A549 (cell line): ENCODE measurements at regions not wholly inside any gene's neighbourhood (a gene's known extent, or its start where the extent isn't known, plus 50 kb on each side); places are given as distances from the start of the nearest gene placed in this dataset.

Experiments used
- ATAC-seq, 2 experiments: fragments of 200-7000 bp in 1 of 2; fragments of >200 bp in 1 of 2; cut with Nextera tagmentation in 1 of 2; cut with Tn5 transposase in 1 of 2; 3 replicates each; pipeline versions ENCODE4 v1.8.0 to v1.9.1; 2018 to 2020; ENCODE audit warnings: mild to moderate bottlenecking in 1 of 2, moderate library complexity in 1 of 2
- CTCF ChIA-PET: fragments of 300-600 bp; sonication (Branson Sonifier 250); formaldehyde crosslinking; extraction: SDS; loops from one replicate; lab custom pipeline; 2021; ENCODE audit warnings: antibody characterized with exemption, inconsistent platforms; lab: Yijun Ruan, JAX
- POLR2A ChIA-PET: fragments of 350-600 bp; formaldehyde crosslinking; extraction: SDS; loops from one replicate; lab custom pipeline; 2021; ENCODE audit warnings: antibody characterized with exemption, inconsistent platforms; lab: Yijun Ruan, JAX
- DNase-seq, 2 experiments: peaks; one replicate each; pipeline versions ENCODE4 v3.0.0 to v3.0.0-alpha.2; 2011 to 2016; ENCODE audit warnings: low read depth in 1 of 2, low spot score in 1 of 2
- FAIRE-seq: peaks from 2 replicates; lab custom pipeline; 2011; peaks lifted over from hg19 to GRCh38; lab: Jason Lieb, UNC
- H3K27ac ChIP-seq, 2 experiments: fragments of >200 bp; sonication (Bioruptor Twin); formaldehyde crosslinking; 3 replicates each; pipeline ENCODE4 v1.5.1; 2016 to 2017
- H3K4me1 ChIP-seq: fragments of >200 bp; sonication (Bioruptor Twin); formaldehyde crosslinking; 3 replicates; pipeline ENCODE4 v1.6.1; 2016
- H3K4me2 ChIP-seq: fragments of >200 bp; sonication (Bioruptor Twin); formaldehyde crosslinking; 3 replicates; pipeline ENCODE4 v1.6.1; 2016
- H3K4me3 ChIP-seq: fragments of >200 bp; sonication (Bioruptor Twin); formaldehyde crosslinking; 3 replicates; pipeline ENCODE4 v1.5.1; 2016
- H3K9me3 ChIP-seq: fragments of >200 bp; sonication (Bioruptor Twin); formaldehyde crosslinking; 3 replicates; pipeline ENCODE4 v1.6.1; 2016
- CBX8 ChIP-seq: fragments of 200-600 bp; sonication (generic); IDR thresholded peaks from 2 replicates; pipeline ENCODE4 v1.6.1; 2016
- CHD2 ChIP-seq: fragments of 150-350 bp; IDR thresholded peaks from 2 replicates; pipeline ENCODE4 v1.6.1; 2014; ENCODE audit warnings: low read length; ENCODE audit not compliant: partially characterized antibody
- CHD4 ChIP-seq: fragments of 200-600 bp; sonication (generic); IDR thresholded peaks from 2 replicates; pipeline ENCODE4 v1.6.1; 2016; ENCODE audit warnings: antibody characterized with exemption, mild to moderate bottlenecking, borderline replicate concordance
- EP300 ChIP-seq, 2 experiments: fragments of >200 bp; sonication (Bioruptor Twin); formaldehyde crosslinking; IDR thresholded peaks; 2 replicates in 1 of 2; 3 replicates in 1 of 2; pipeline ENCODE4 v1.6.1; 2016 to 2017
- FOSB ChIP-seq: fragments of 250-450 bp; sonication (Bioruptor Pico); IDR thresholded peaks from 2 replicates; pipeline ENCODE4 v1.5.0; 2020; ENCODE audit warnings: mild to moderate bottlenecking, moderate library complexity
- FOSL2 ChIP-seq, 2 experiments: fragments of 450-650 bp in 1 of 2; fragments of >200 bp in 1 of 2; sonication (Bioruptor Twin) in 1 of 2; formaldehyde crosslinking; IDR thresholded peaks; 2 replicates each; pipeline versions ENCODE4 v1.5.0 to v1.6.1; 2016 to 2020; ENCODE audit warnings: mild to moderate bottlenecking in 1 of 2, moderate library complexity in 1 of 2
- GATA3 ChIP-seq: IDR thresholded peaks from 2 replicates; pipeline ENCODE4 v1.6.1; 2012; ENCODE audit warnings: borderline replicate concordance
- HDAC2 ChIP-seq: fragments of 200-600 bp; sonication (generic); IDR thresholded peaks from 2 replicates; pipeline ENCODE4 v1.6.1; 2016
- HOXB5 ChIP-seq: fragments of 250-450 bp; sonication (Bioruptor Pico); IDR thresholded peaks from 2 replicates; pipeline ENCODE4 v1.5.0; 2020; ENCODE audit warnings: mild to moderate bottlenecking, moderate library complexity
- PHF8 ChIP-seq: fragments of 200-600 bp; sonication (generic); IDR thresholded peaks from 2 replicates; pipeline ENCODE4 v1.6.1; 2016; ENCODE audit warnings: low read depth, mild to moderate bottlenecking, antibody characterized with exemption, moderate library complexity, borderline replicate concordance
- POLR2AphosphoS2 ChIP-seq: conservative IDR thresholded peaks from 2 replicates; pipeline ENCODE4 v1.6.1; 2012; ENCODE audit warnings: low read length, improper control_type of control experiment, inconsistent platforms
- RAD21 ChIP-seq, 2 experiments: fragments of >200 bp in 1 of 2; sonication (Bioruptor Twin) in 1 of 2; formaldehyde crosslinking in 1 of 2; IDR thresholded peaks in 1 of 2; conservative IDR thresholded peaks in 1 of 2; 2 replicates in 1 of 2; 3 replicates in 1 of 2; pipeline ENCODE4 v1.6.1; 2012 to 2018; ENCODE audit warnings: inconsistent platforms in 1 of 2
- RCOR1 ChIP-seq: fragments of 150-350 bp; IDR thresholded peaks from 2 replicates; pipeline ENCODE4 v1.6.1; 2014; ENCODE audit warnings: antibody characterized with exemption, low read length, low read depth
- SREBF2 ChIP-seq: fragments of 450-650 bp; IDR thresholded peaks from 2 replicates; pipeline ENCODE4 v1.6.1; 2014; ENCODE audit warnings: mild to moderate bottlenecking, moderate library complexity
- ZFP36 ChIP-seq: fragments of 450-650 bp; IDR thresholded peaks from 2 replicates; pipeline ENCODE4 v1.6.1; 2014; ENCODE audit warnings: borderline replicate concordance; ENCODE audit not compliant: partially characterized antibody
- WGBS: methylation state at CpG from one replicate; pipeline ENCODE4 v1.1.6; 2017; ENCODE audit errors: missing lambda C conversion rate; 5-methylcytosine and 5-hydroxymethylcytosine counted together
- TF ChIP-seq, protein P1 (sequence below): fragments of 150-350 bp; IDR thresholded peaks from 2 replicates; pipeline ENCODE4 v1.6.1; 2014; ENCODE audit warnings: low read depth, mild to moderate bottlenecking, low read length
- TF ChIP-seq, protein P2 (sequence below): fragments of 250-450 bp; sonication (Bioruptor Pico); IDR thresholded peaks from 2 replicates; pipeline ENCODE4 v1.5.0; 2021; ENCODE audit warnings: mild to moderate bottlenecking, moderate library complexity, borderline replicate concordance
- TF ChIP-seq, protein P3 (sequence below): IDR thresholded peaks from 2 replicates; pipeline ENCODE4 v1.6.1; 2012
- TF ChIP-seq, protein P4 (sequence below): fragments of >200 bp; sonication (Bioruptor Twin); formaldehyde crosslinking; IDR thresholded peaks from 2 replicates; pipeline ENCODE4 v1.6.1; 2016
- TF ChIP-seq, protein P5 (sequence below): fragments of 200-600 bp; sonication (generic); IDR thresholded peaks from 2 replicates; pipeline ENCODE4 v1.6.1; 2016; ENCODE audit warnings: antibody characterized with exemption, mild to moderate bottlenecking, moderate library complexity

DNA sequence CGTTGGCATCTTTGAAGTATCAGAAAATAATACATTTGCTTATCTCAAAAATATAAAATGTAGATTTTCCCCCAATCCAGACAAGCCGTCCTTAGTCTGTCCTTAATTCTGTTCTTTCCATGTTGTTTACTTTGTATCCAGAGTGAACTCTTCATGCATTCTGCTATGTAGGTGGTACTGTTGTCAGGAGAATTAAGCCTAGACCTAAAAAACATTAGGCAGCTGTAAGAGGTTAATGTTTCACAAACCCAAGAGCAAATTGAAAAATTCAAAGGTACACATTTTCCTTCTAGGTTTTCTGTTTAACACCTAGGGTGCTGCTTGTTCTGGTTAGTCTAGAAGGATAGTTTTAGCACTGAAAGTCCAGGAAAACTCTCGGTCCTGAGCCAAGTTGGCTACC lies 426.4 kb downstream of the QKI start:
- CTCF ChIA-PET: no interaction called here
- Histone ChIP-seq H3K4me3 (no peak overlapping the region), H3K4me1 (no peaks in the 10 kb centered on the region), H3K9me3 (no peaks in the 10 kb centered on the region), H3K4me2 (no peak overlapping the region), H3K27ac (no peak overlapping the region)
- TF ChIP-seq RCOR1: no peak
- no peak for TF ChIP-seq FOSB
- TF ChIP-seq EP300 (IDR thresholded peaks at IDR 0.05): no peak
- WGBS: 9% methylated on average over 3 of the region's 3 CpGs
- FAIRE-seq (no peak), ATAC-seq (no peak), DNase-seq (no peak)
- POLR2A ChIA-PET: no interaction called here

DNA sequence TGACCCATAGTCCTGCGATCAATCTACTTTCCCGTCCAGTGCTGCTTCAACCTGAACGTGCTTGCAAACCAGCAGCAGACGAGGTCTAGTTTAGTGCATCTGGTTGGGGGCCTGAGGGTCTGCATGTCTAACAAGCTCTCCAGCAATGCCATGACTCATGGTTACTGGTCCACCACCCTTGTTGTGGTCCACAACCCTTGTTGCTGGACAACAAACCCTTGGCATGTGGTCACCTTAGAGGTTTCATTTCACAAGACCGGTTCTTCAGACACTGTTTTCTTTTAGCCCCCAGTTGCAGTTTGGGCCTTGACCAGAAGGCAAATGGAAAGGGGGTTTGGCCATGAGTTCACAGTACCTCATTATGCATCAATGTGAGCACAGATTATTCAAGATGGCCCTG lies 424.8 kb downstream of the QKI start:
- CTCF ChIA-PET: no interaction called here
- Histone ChIP-seq H3K4me3 (no peak overlapping the region), H3K4me2 (no peak overlapping the region), H3K4me1 (no peaks in the 10 kb centered on the region), H3K9me3 (no peaks in the 10 kb centered on the region), H3K27ac (no peak overlapping the region)
- FAIRE-seq (no peak), ATAC-seq (no peak), DNase-seq (no peak)
- TF ChIP-seq FOSL2 (IDR thresholded peaks at IDR 0.05): no peak
- TF ChIP-seq FOSL2 (CRISPR knock-in tag; IDR thresholded peaks at IDR 0.05): no peak
- no peak for TF ChIP-seq SREBF2
- TF ChIP-seq CHD4: no peak
- TF ChIP-seq, protein P1, sequence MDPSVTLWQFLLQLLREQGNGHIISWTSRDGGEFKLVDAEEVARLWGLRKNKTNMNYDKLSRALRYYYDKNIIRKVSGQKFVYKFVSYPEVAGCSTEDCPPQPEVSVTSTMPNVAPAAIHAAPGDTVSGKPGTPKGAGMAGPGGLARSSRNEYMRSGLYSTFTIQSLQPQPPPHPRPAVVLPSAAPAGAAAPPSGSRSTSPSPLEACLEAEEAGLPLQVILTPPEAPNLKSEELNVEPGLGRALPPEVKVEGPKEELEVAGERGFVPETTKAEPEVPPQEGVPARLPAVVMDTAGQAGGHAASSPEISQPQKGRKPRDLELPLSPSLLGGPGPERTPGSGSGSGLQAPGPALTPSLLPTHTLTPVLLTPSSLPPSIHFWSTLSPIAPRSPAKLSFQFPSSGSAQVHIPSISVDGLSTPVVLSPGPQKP: no peak
- TF ChIP-seq, protein P2, sequence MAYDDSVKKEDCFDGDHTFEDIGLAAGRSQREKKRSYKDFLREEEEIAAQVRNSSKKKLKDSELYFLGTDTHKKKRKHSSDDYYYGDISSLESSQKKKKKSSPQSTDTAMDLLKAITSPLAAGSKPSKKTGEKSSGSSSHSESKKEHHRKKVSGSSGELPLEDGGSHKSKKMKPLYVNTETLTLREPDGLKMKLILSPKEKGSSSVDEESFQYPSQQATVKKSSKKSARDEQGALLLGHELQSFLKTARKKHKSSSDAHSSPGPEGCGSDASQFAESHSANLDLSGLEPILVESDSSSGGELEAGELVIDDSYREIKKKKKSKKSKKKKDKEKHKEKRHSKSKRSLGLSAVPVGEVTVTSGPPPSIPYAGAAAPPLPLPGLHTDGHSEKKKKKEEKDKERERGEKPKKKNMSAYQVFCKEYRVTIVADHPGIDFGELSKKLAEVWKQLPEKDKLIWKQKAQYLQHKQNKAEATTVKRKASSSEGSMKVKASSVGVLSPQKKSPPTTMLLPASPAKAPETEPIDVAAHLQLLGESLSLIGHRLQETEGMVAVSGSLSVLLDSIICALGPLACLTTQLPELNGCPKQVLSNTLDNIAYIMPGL: no peak
- TF ChIP-seq ZFP36: no peak
- TF ChIP-seq HDAC2: no peak
- TF ChIP-seq HOXB5 (CRISPR knock-in tag): no peak
- POLR2A ChIA-PET: no interaction called here
- WGBS: 50% methylated on average over 5 of the region's 5 CpGs

DNA sequence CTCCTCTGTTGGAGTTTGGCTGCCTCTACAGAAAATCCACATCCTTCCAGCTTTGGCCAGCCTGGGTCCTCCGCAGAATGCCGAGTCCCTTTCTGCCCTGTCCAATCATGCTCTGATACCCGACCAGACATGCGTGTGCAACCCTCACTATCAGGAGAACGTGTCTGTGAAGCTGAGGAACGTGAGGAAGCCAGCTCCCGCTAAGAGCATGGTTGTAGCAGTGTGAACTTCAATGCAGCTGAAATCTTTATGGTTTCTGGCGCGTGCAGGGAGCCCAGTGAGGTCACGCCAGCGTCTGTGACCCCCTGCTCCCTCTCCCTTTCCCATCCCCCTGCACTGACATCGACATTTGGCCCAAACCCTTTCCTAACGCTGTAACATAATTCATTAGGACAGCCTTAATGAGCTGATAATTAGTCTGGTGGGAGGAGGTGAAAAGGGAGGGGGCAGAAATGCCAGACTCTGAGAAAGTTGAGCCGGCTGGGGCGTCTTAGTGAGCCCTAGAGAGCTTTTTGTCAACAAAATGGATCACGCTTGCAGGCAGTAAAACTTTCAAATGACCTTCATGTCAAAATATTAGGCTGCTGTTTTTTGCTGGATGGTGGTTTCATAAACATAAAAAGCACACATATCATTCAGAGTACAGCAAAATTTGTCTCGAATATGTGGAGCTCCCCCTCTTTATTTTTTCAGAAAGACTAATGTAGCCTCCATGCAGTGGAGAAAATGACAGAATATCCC lies 423.3 kb downstream of the QKI start:
- TF ChIP-seq CHD2 (no peak), GATA3 (no peak)
- TF ChIP-seq, protein P3, sequence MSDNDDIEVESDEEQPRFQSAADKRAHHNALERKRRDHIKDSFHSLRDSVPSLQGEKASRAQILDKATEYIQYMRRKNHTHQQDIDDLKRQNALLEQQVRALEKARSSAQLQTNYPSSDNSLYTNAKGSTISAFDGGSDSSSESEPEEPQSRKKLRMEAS: no peak
- Histone ChIP-seq H3K27ac (no peak overlapping the region), H3K4me3 (no peak overlapping the region), H3K4me2 (0 out of 3 replicates have a peak overlapping the region, but pooled peaks have one; percentile 25), H3K4me1 (no peaks in the 10 kb centered on the region), H3K9me3 (no peaks in the 10 kb centered on the region)
- DNase-seq (no peak), FAIRE-seq (no peak), ATAC-seq (no peak)
- CTCF ChIA-PET: no interaction called here
- WGBS: 12% methylated on average over 14 of the region's 17 CpGs
- POLR2A ChIA-PET: no interaction called here

DNA sequence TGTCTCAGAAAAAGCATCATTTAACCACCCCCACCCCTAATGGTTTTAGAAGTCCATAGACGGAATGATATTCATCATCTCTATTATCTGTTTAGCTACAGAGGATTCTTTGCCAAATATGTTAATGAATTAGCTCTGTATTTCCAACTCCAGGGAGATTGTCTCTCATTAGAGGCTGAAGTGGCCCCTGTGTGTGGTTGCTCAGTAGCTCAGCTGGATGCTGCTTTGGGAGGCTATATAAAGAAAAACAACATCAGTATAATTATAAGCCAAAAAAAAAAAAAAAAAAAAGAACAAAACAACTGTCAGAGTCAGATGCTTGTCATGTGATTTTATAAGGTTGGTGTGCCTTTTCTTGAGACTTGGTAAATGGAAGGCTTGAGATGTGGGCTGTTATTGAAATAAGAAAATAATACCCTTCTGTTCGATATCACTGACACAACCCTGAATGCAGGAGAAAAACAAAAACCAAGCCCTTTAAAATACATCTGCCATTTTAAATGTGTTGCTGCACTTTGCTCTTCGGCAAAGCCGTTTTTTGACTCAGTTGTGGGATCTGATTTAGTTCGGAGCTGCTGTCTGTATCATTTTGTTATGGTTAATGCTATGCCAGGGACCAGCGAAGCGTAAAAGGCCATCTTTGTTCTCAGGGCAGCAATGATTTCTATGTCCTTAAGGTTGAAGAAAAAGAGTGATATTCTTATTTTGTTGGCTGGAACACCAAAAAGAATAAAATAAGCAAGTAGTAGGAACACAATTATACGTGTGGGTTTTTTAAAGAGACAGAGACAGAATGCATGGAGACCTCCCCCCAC lies 422.6 kb downstream of the QKI start:
- ChIA-PET POLR2A (no interaction called here), CTCF (no interaction called here)
- no peaks in the 10 kb centered on the region for H3K9me3 ChIP-seq
- no peak for DNase-seq
- no peak for ATAC-seq
- FAIRE-seq: no peak
- 27% methylated on average over 8 of the region's 8 CpGs for WGBS
- H3K4me1 ChIP-seq: no peaks in the 10 kb centered on the region
- H3K27ac ChIP-seq: no peak overlapping the region
- H3K4me2 ChIP-seq: 0 out of 3 replicates have a peak overlapping the region, but pooled peaks have one; percentile 25
- no peak overlapping the region for H3K4me3 ChIP-seq
- TF ChIP-seq GATA3: no peak
- TF ChIP-seq PHF8: no peak
- no peak for TF ChIP-seq POLR2AphosphoS2
- no peak for TF ChIP-seq FOSB
- TF ChIP-seq CBX8: no peak
- no peak for TF ChIP-seq HDAC2
- TF ChIP-seq, protein P4, sequence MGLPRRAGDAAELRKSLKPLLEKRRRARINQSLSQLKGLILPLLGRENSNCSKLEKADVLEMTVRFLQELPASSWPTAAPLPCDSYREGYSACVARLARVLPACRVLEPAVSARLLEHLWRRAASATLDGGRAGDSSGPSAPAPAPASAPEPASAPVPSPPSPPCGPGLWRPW: no peak
- no peak for TF ChIP-seq RAD21 (conservative IDR thresholded peaks at IDR 0.05 in 1 of 2, IDR thresholded peaks at IDR 0.05 in 1 of 2)
- TF ChIP-seq, protein P5, sequence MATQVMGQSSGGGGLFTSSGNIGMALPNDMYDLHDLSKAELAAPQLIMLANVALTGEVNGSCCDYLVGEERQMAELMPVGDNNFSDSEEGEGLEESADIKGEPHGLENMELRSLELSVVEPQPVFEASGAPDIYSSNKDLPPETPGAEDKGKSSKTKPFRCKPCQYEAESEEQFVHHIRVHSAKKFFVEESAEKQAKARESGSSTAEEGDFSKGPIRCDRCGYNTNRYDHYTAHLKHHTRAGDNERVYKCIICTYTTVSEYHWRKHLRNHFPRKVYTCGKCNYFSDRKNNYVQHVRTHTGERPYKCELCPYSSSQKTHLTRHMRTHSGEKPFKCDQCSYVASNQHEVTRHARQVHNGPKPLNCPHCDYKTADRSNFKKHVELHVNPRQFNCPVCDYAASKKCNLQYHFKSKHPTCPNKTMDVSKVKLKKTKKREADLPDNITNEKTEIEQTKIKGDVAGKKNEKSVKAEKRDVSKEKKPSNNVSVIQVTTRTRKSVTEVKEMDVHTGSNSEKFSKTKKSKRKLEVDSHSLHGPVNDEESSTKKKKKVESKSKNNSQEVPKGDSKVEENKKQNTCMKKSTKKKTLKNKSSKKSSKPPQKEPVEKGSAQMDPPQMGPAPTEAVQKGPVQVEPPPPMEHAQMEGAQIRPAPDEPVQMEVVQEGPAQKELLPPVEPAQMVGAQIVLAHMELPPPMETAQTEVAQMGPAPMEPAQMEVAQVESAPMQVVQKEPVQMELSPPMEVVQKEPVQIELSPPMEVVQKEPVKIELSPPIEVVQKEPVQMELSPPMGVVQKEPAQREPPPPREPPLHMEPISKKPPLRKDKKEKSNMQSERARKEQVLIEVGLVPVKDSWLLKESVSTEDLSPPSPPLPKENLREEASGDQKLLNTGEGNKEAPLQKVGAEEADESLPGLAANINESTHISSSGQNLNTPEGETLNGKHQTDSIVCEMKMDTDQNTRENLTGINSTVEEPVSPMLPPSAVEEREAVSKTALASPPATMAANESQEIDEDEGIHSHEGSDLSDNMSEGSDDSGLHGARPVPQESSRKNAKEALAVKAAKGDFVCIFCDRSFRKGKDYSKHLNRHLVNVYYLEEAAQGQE: no peak
